ENCODE measurements at regions not wholly inside any gene's neighbourhood (a gene's known extent, or its start where the extent isn't known, plus 50 kb on each side); places are given as distances from the start of the nearest gene placed in this dataset.

GRCh38 chr5:3022665-3023064 is 271.2 kb upstream of the IRX2 start:
- no peak for DNase-seq (ENCODE audit: low read depth in 2 of 2)

GRCh38 chr5:3020426-3020825 is 268.9 kb upstream of the IRX2 start:
- DNase-seq (ENCODE audit: low read depth in 2 of 2), result no peak

- DNase-seq (ENCODE audit: low read depth in 2 of 2), result no peak
These were observed 267.6 kb upstream of the IRX2 start for GRCh38 chr5:3019045-3019444.

GRCh38 chr5:3011764-3012017 is 260.2 kb upstream of the IRX2 start:
- DNase-seq (ENCODE audit: low read depth in 2 of 2), result no peak

- no peak for DNase-seq (ENCODE audit: low read depth in 2 of 2)
These were observed 259.7 kb upstream of the IRX2 start for GRCh38 chr5:3010953-3011763.

- DNase-seq (ENCODE audit: low read depth in 2 of 2), result no peak
These were observed 258.9 kb upstream of the IRX2 start for GRCh38 chr5:3010301-3010952.

GRCh38 chr5:3009605-3010004 is 258.1 kb upstream of the IRX2 start:
- DNase-seq (ENCODE audit: low read depth in 2 of 2), result no peak

- DNase-seq (ENCODE audit: low read depth in 2 of 2), result no peak
These were observed 256.1 kb upstream of the IRX2 start for GRCh38 chr5:3007577-3007976.

- no peak for DNase-seq (ENCODE audit: low read depth in 2 of 2)
These were observed 255.6 kb upstream of the IRX2 start for GRCh38 chr5:3006961-3007551.

GRCh38 chr5:3006526-3006925 is 255.0 kb upstream of the IRX2 start:
- DNase-seq (ENCODE audit: low read depth in 2 of 2), result no peak

- no peak for DNase-seq (ENCODE audit: low read depth in 2 of 2)
These were observed 253.0 kb upstream of the IRX2 start for GRCh38 chr5:3004361-3005080.

- DNase-seq (ENCODE audit: low read depth in 2 of 2), result no peak
These were observed 250.8 kb upstream of the IRX2 start for GRCh38 chr5:3002230-3002629.

GRCh38 chr5:3000631-3001030 is 249.2 kb upstream of the IRX2 start:
- no peak for DNase-seq (ENCODE audit: low read depth in 2 of 2)

GRCh38 chr5:2999926-3000325 is 248.4 kb upstream of the IRX2 start:
- DNase-seq (ENCODE audit: low read depth in 2 of 2), result no peak

GRCh38 chr5:2998106-2998505 is 246.6 kb upstream of the IRX2 start:
- DNase-seq (ENCODE audit: low read depth in 2 of 2), result no peak

- no peak for DNase-seq (ENCODE audit: low read depth in 2 of 2)
These were observed 245.7 kb upstream of the IRX2 start for GRCh38 chr5:2997179-2997578.

GRCh38 chr5:2996687-2997086 is 245.2 kb upstream of the IRX2 start:
- DNase-seq (ENCODE audit: low read depth in 2 of 2), result no peak

GRCh38 chr5:2996248-2996647 is 244.8 kb upstream of the IRX2 start:
- DNase-seq (ENCODE audit: low read depth in 2 of 2), result no peak

GRCh38 chr5:2995667-2996066 is 244.2 kb upstream of the IRX2 start:
- no peak for DNase-seq (ENCODE audit: low read depth in 2 of 2)

GRCh38 chr5:2995035-2995434 is 243.6 kb upstream of the IRX2 start:
- no peak for DNase-seq (ENCODE audit: low read depth in 2 of 2)

GRCh38 chr5:2993771-2994170 is 242.3 kb upstream of the IRX2 start:
- no peak for DNase-seq (ENCODE audit: low read depth in 2 of 2)

- DNase-seq (ENCODE audit: low read depth in 2 of 2), result no peak
These were observed 241.8 kb upstream of the IRX2 start for GRCh38 chr5:2993301-2993700.

- no peak for DNase-seq (ENCODE audit: low read depth in 2 of 2)
These were observed 241.3 kb upstream of the IRX2 start for GRCh38 chr5:2992806-2993205.

Data from stimulated activated CD8-positive, alpha-beta memory T cell treated with anti-CD3 and anti-CD28 coated beads, Interleukin-15, amount 100 ng/mL, for 48 hours (primary cell).